ENCODE measurements at regions not wholly inside any gene's neighbourhood (a gene's known extent, or its start where the extent isn't known, plus 50 kb on each side); places are given as distances from the start of the nearest gene placed in this dataset.

DNA sequence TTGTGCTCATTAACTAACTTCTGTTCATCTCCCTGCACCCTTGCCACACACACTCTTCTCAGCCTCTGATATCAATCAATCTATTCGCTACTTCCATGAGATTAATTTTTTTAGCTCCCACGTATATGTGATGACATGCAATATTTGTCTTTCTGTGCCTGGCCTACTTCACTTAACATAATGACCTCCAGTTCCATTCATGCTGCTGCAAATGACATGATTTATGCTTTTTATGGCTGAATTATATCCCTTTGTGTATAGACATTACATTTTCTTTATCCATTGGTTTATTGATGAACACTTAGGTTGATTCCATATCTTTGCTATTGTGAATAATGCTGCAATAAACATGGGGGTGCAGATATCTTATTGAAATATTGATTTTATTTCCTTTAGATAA, 50.8 kb upstream of the SPTLC3 start:
- Histone ChIP-seq H3K4me1 (ENCODE audit: control insufficient read depth, insufficient read depth, low read length) (no peaks in the 10 kb centered on the region), H3K9ac (ENCODE audit: low read depth, low read length) (no peak overlapping the region), H3K27me3 (ENCODE audit: control insufficient read depth, insufficient read depth, low read length) (no peaks in the 10 kb centered on the region), H3K9me3 (ENCODE audit: control insufficient read depth, insufficient read depth, low read length) (no peaks in the 10 kb centered on the region), H3K36me3 (ENCODE audit: control insufficient read depth, insufficient read depth, low read length) (no peaks in the 10 kb centered on the region), H3K4me3 (ENCODE audit: low read depth, low read length) (no peak overlapping the region)
